ENCODE measurements at regions not wholly inside any gene's neighbourhood (a gene's known extent, or its start where the extent isn't known, plus 50 kb on each side); places are given as distances from the start of the nearest gene placed in this dataset.

- no peak for TF ChIP-seq CTCF (IDR thresholded peaks at IDR 0.05)
- TF ChIP-seq POLR2A (IDR thresholded peaks at IDR 0.05): no peak
Measured at GRCh38 chr11:71307811-71308645, 55.7 kb upstream of the SHANK2 start.

Measured in adrenal gland (tissue), 5 donors.